B cell (primary cell): ENCODE measurements at regions not wholly inside any gene's neighbourhood (a gene's known extent, or its start where the extent isn't known, plus 50 kb on each side); places are given as distances from the start of the nearest gene placed in this dataset.

Experiments
- ATAC-seq: fragments of 200-7000 bp; cut with Tn5 transposase; one replicate; pipeline ENCODE4 v1.10.0; 2021; ENCODE audit warnings: low read depth, mild to moderate bottlenecking, moderate number of reproducible peaks, moderate library complexity
- CTCF ChIA-PET: fragments of 350-600 bp; sonication (Branson Sonifier 250); formaldehyde crosslinking; loops from one replicate; lab custom pipeline; 2021; ENCODE audit warnings: antibody characterized with exemption, inconsistent platforms; lab: Charles Lee
- POLR2A ChIA-PET: fragments of 350-600 bp; sonication (Branson Sonifier 250); formaldehyde crosslinking; loops from one replicate; lab custom pipeline; 2021; ENCODE audit warnings: antibody characterized with exemption; lab: Charles Lee
- DNase-seq: peaks from one replicate; pipeline ENCODE4 v3.0.0; 2013
- H2AFZ ChIP-seq: 2 replicates; pipeline ENCODE4 v1.6.1; 2012; ENCODE audit warnings: mild to moderate bottlenecking, low read depth, low read length; ENCODE audit not compliant: insufficient read depth, poor library complexity, severe bottlenecking
- H3K27ac ChIP-seq, 2 donors: 1 replicate in 1 of 2; 2 replicates in 1 of 2; pipeline ENCODE4 v1.5.1; 2012 to 2013; ENCODE audit warnings: low read length in 2 of 2, mild to moderate bottlenecking in 2 of 2, moderate library complexity in 1 of 2
- H3K27me3 ChIP-seq, 4 experiments: fragments of 200-600 bp in 1 of 4; sonication (generic) in 1 of 4; replicated peaks in 1 of 4; 1 replicate in 2 of 4; 2 replicates in 2 of 4; pipeline versions ENCODE4 v1.6.1 to v1.7.0; 2013 to 2016; ENCODE audit warnings: low read length in 3 of 4, mild to moderate bottlenecking in 2 of 4, mixed read lengths in 1 of 4, moderate library complexity in 1 of 4; ENCODE audit not compliant: insufficient read depth in 4 of 4, control insufficient read depth in 3 of 4; ENCODE audit errors: control extremely low read depth in 1 of 4
- H3K36me3 ChIP-seq, 2 experiments: replicated peaks in 1 of 2; 1 replicate in 1 of 2; 2 replicates in 1 of 2; pipeline versions ENCODE4 v1.6.1 to v1.7.1; 2013; ENCODE audit warnings: low read length in 1 of 2; ENCODE audit not compliant: insufficient read depth in 2 of 2, control insufficient read depth in 1 of 2; ENCODE audit errors: control extremely low read depth in 1 of 2, extremely low read depth in 1 of 2
- H3K4me1 ChIP-seq, 2 donors: fragments of 200-600 bp in 1 of 2; sonication (generic) in 1 of 2; 1 replicate in 1 of 2; 2 replicates in 1 of 2; pipeline versions ENCODE4 v1.5.1 to v1.6.1; 2013 to 2017; ENCODE audit warnings: low read length in 2 of 2; ENCODE audit not compliant: control insufficient read depth in 2 of 2, insufficient read depth in 2 of 2
- H3K4me2 ChIP-seq: replicated peaks from 2 replicates; pipeline ENCODE3; 2012; ENCODE audit warnings: mild to moderate bottlenecking, low read depth, low read length; ENCODE audit not compliant: poor library complexity, severe bottlenecking
- H3K4me3 ChIP-seq, 5 experiments: fragments of 200-600 bp in 1 of 5; sonication (generic) in 1 of 5; 1 replicate in 3 of 5; 2 replicates in 2 of 5; pipeline versions ENCODE4 v1.5.1 to v1.7.0; 2011 to 2016; ENCODE audit warnings: low read length in 4 of 5, mild to moderate bottlenecking in 4 of 5, low read depth in 2 of 5, control low read depth in 1 of 5, moderate library complexity in 1 of 5; ENCODE audit not compliant: insufficient read depth in 1 of 5; ENCODE audit errors: control extremely low read depth in 1 of 5, extremely low read depth in 1 of 5
- H3K79me2 ChIP-seq: fragments of 200-600 bp; sonication (generic); one replicate; pipeline ENCODE4 v1.6.0; 2016; ENCODE audit warnings: low read length; ENCODE audit not compliant: control insufficient read depth, insufficient read depth
- H3K9ac ChIP-seq: fragments of 200-600 bp; sonication (generic); 2 replicates; pipeline ENCODE4 v1.6.1; 2017; ENCODE audit warnings: mild to moderate bottlenecking, low read length, moderate library complexity
- H3K9me3 ChIP-seq, 3 donors: one replicate each; pipeline versions ENCODE4 v1.6.1 to v1.7.1; 2013; ENCODE audit warnings: low read length in 2 of 3; ENCODE audit not compliant: control insufficient read depth in 2 of 3, insufficient read depth in 1 of 3; ENCODE audit errors: control extremely low read depth in 1 of 3
- H4K20me1 ChIP-seq: 2 replicates; pipeline ENCODE4 v1.6.0; 2012; ENCODE audit warnings: mild to moderate bottlenecking, low read length; ENCODE audit not compliant: insufficient read depth, control insufficient read depth, poor library complexity, severe bottlenecking
- H3K27ac Mint-ChIP-seq: one replicate; pipeline ENCODE4 v1.8.0; 2021; ENCODE audit warnings: mixed read lengths
- H3K27me3 Mint-ChIP-seq: one replicate; pipeline ENCODE4 v1.8.0; 2021; ENCODE audit warnings: mixed read lengths
- H3K4me1 Mint-ChIP-seq: one replicate; pipeline ENCODE4 v1.8.0; 2021; ENCODE audit warnings: mixed read lengths
- H3K4me3 Mint-ChIP-seq: one replicate; pipeline ENCODE4 v1.8.0; 2021; ENCODE audit warnings: mixed read lengths
- H3K9me3 Mint-ChIP-seq: one replicate; pipeline ENCODE4 v1.8.0; 2022; ENCODE audit warnings: mixed read lengths; ENCODE audit not compliant: insufficient read depth
- CTCF ChIP-seq: fragments of 200-600 bp; IDR thresholded peaks from one replicate; pipeline ENCODE4 v1.8.0; 2022; ENCODE audit warnings: antibody characterized with exemption, mild to moderate bottlenecking
- EZH2 ChIP-seq: IDR thresholded peaks from 2 replicates; pipeline ENCODE4 v1.6.1; 2012; ENCODE audit warnings: borderline replicate concordance, low read depth, mild to moderate bottlenecking, moderate library complexity, low read length; ENCODE audit not compliant: insufficient read depth, poor library complexity, severe bottlenecking
- WGBS: methylation state at CpG from one replicate; pipeline ENCODE4 v1.1.5; 2013; ENCODE audit warnings: missing lambda C conversion rate; ENCODE audit not compliant: insufficient coverage; 5-methylcytosine and 5-hydroxymethylcytosine counted together
- intact Hi-C: fragments of 100-400 bp; cut with micrococcal nuclease; formaldehyde crosslinking; loops from one replicate; pipeline ENCODE4 v1.10.0; 2022

- H2AFZ ChIP-seq, result no peak overlapping the region
- WGBS, result 75% methylated on average over 7 of the region's 7 CpGs
- ATAC-seq, result no peak
- ChIA-PET CTCF (no interaction called here), POLR2A (no interaction called here)
- no peaks in the 10 kb centered on the region for H4K20me1 ChIP-seq
- no peak overlapping the region for H3K9ac ChIP-seq
- peaks cover 0 to 29% (median 1%) of the 10 kb centered on the region in 4 experiments for H3K27me3 ChIP-seq
- TF ChIP-seq CTCF, result no peak
- TF ChIP-seq EZH2, result no peak
- no peaks in the 10 kb centered on the region for H3K9me3 Mint-ChIP-seq
- no peak overlapping the region for H3K4me3 Mint-ChIP-seq
- H3K27ac ChIP-seq, result no peak overlapping the region
- H3K79me2 ChIP-seq, result no peaks in the 10 kb centered on the region
- intact Hi-C loops, result no loop called here
- no peak overlapping the region for H3K4me2 ChIP-seq
- peaks cover 0 to 10% (median 0%) of the 10 kb centered on the region in 3 donors for H3K9me3 ChIP-seq
- H3K4me1 Mint-ChIP-seq, result peaks cover 17% of the 10 kb centered on the region
- H3K4me1 ChIP-seq, result peaks cover 0 to 5% of the 10 kb centered on the region in 2 donors
- no peak for DNase-seq
- peaks cover 46% of the 10 kb centered on the region for H3K27me3 Mint-ChIP-seq
- H3K36me3 ChIP-seq, result no peaks in the 10 kb centered on the region
- no peak overlapping the region for H3K4me3 ChIP-seq
- H3K27ac Mint-ChIP-seq, result no peak overlapping the region
Measured at GRCh38 chr6:167686204-167686893, 140.4 kb upstream of the AFDN start.

GRCh38 chr6:167687116-167687725, 139.5 kb upstream of the AFDN start:
- intact Hi-C loops, result no loop called here

More at GRCh38 chr6:167687116-167687725, 139.5 kb upstream of the AFDN start:
- Histone ChIP-seq H4K20me1 (no peaks in the 10 kb centered on the region), H3K9me3 (peaks cover 0 to 10% (median 0%) of the 10 kb centered on the region in 3 donors), H3K27ac (no peak overlapping the region), H3K4me2 (no peak overlapping the region), H3K79me2 (no peaks in the 10 kb centered on the region), H3K4me1 (peaks cover 0 to 5% of the 10 kb centered on the region in 2 donors), H3K9ac (no peak overlapping the region), H3K4me3 (no peak overlapping the region), H3K36me3 (no peaks in the 10 kb centered on the region), H2AFZ (no peak overlapping the region), H3K27me3 (peaks cover 0 to 26% (median 2%) of the 10 kb centered on the region in 4 experiments)
- Mint-ChIP-seq H3K27me3 (peaks cover 42% of the 10 kb centered on the region), H3K9me3 (no peaks in the 10 kb centered on the region), H3K4me1 (peaks cover 17% of the 10 kb centered on the region), H3K4me3 (no peak overlapping the region), H3K27ac (no peak overlapping the region)
- ChIA-PET CTCF (no interaction called here), POLR2A (no interaction called here)
- DNase-seq, result no peak
- 79% methylated on average over 18 of the region's 18 CpGs for WGBS
- TF ChIP-seq CTCF, result no peak
- TF ChIP-seq EZH2, result no peak
- ATAC-seq, result no peak
